ENCODE measurements at regions not wholly inside any gene's neighbourhood (a gene's known extent, or its start where the extent isn't known, plus 50 kb on each side); places are given as distances from the start of the nearest gene placed in this dataset.

GRCh38 chr18:45497595-45498286, 117.5 kb upstream of the SLC14A2 start:
- no peak for TF ChIP-seq CTCF (IDR thresholded peaks at IDR 0.05)
- no peak for TF ChIP-seq POLR2A (IDR thresholded peaks at IDR 0.05)
- no peak for TF ChIP-seq POLR2AphosphoS5 (IDR thresholded peaks at IDR 0.05)
